Neural cell (in vitro differentiated cells): ENCODE measurements at regions not wholly inside any gene's neighbourhood (a gene's known extent, or its start where the extent isn't known, plus 50 kb on each side); places are given as distances from the start of the nearest gene placed in this dataset.

Source experiments
- H2AFZ ChIP-seq: fragments of 200-600, 300-800 bp; sonication (generic), shearing (Covaris generic); 2 replicates; pipeline ENCODE4 v1.6.0; 2014; ENCODE audit warnings: low read depth, mild to moderate bottlenecking, antibody characterized with exemption, low read length, moderate library complexity
- H3F3A ChIP-seq: fragments of 200-600 bp; shearing (Covaris generic); 2 replicates; pipeline ENCODE4 v1.6.1; 2016; ENCODE audit warnings: mild to moderate bottlenecking, moderate library complexity, mixed read lengths, antibody characterized with exemption, low read length; ENCODE audit not compliant: insufficient read depth, poor library complexity, severe bottlenecking
- H3K27ac ChIP-seq: fragments of 200-600, 300-800 bp; sonication (generic), shearing (Covaris generic); 2 replicates; pipeline ENCODE4 v1.5.1; 2014; ENCODE audit warnings: mild to moderate bottlenecking, low read length, moderate library complexity
- H3K27me3 ChIP-seq: fragments of 300-800, 200-600 bp; sonication (generic), shearing (Covaris generic); 2 replicates; pipeline ENCODE4 v1.6.0; 2014; ENCODE audit warnings: mild to moderate bottlenecking, low read depth, low read length, moderate library complexity; ENCODE audit not compliant: insufficient read depth
- H3K36me3 ChIP-seq: fragments of 300-800, 200-600 bp; sonication (generic), shearing (Covaris generic); 2 replicates; pipeline ENCODE4 v1.5.1; 2014; ENCODE audit warnings: mild to moderate bottlenecking, antibody characterized with exemption, low read length, moderate library complexity; ENCODE audit not compliant: insufficient read depth
- H3K4me2 ChIP-seq: fragments of 300-800, 200-600 bp; sonication (generic), shearing (Covaris generic); 2 replicates; pipeline ENCODE4 v1.6.0; 2014; ENCODE audit warnings: mild to moderate bottlenecking, low read length
- H3K4me3 ChIP-seq: fragments of 300-800, 200-600 bp; sonication (generic), shearing (Covaris generic); 2 replicates; pipeline ENCODE4 v1.5.1; 2014; ENCODE audit warnings: mild to moderate bottlenecking, low read length, moderate library complexity
- H3K79me2 ChIP-seq: fragments of 200-600 bp; shearing (Covaris generic); replicated peaks from 2 replicates; pipeline ENCODE4 v1.6.0; 2014; ENCODE audit warnings: mild to moderate bottlenecking, low read length, moderate library complexity; ENCODE audit not compliant: insufficient read depth
- H3K9ac ChIP-seq: fragments of 300-800, 200-600 bp; sonication (generic), shearing (Covaris generic); 2 replicates; pipeline ENCODE4 v1.6.1; 2016; ENCODE audit warnings: mild to moderate bottlenecking, low read length, mixed read lengths
- H3K9me2 ChIP-seq: fragments of 200-600 bp; shearing (Covaris generic); 2 replicates; pipeline ENCODE4 v1.6.1; 2016; ENCODE audit warnings: mild to moderate bottlenecking, low read length, mixed read lengths; ENCODE audit not compliant: insufficient read depth
- H3K9me3 ChIP-seq: fragments of 200-600, 300-800 bp; sonication (generic), shearing (Covaris generic); 2 replicates; pipeline ENCODE4 v1.6.1; 2016; ENCODE audit warnings: mild to moderate bottlenecking, mixed run types, low read length, moderate library complexity, mixed read lengths
- H4K20me1 ChIP-seq: fragments of 200-600 bp; shearing (Covaris generic); 2 replicates; pipeline ENCODE4 v1.6.1; 2016; ENCODE audit warnings: mild to moderate bottlenecking, mixed run types; ENCODE audit not compliant: insufficient read depth
- CTCF ChIP-seq: fragments of 450-650 bp; IDR thresholded peaks from 2 replicates; pipeline ENCODE4 v1.5.1; 2014; ENCODE audit warnings: antibody characterized with exemption, mild to moderate bottlenecking, moderate library complexity; ENCODE audit not compliant: poor library complexity, severe bottlenecking
- EP300 ChIP-seq: fragments of 450-650 bp; conservative IDR thresholded peaks from 2 replicates; pipeline ENCODE4 v1.6.1; 2014; ENCODE audit warnings: antibody characterized with exemption, mild to moderate bottlenecking, moderate library complexity; ENCODE audit not compliant: poor library complexity, severe bottlenecking
- EZH2 ChIP-seq: fragments of 200-600, 300-800 bp; shearing (Covaris generic), sonication (generic); IDR thresholded peaks from 2 replicates; pipeline ENCODE4 v1.6.1; 2014; ENCODE audit warnings: antibody characterized with exemption, low read length, borderline replicate concordance, mild to moderate bottlenecking; ENCODE audit not compliant: insufficient read depth, poor library complexity, severe bottlenecking
- MXI1 ChIP-seq: fragments of 450-650 bp; conservative IDR thresholded peaks from 2 replicates; pipeline ENCODE4 v1.6.1; 2014; ENCODE audit warnings: antibody characterized with exemption, mild to moderate bottlenecking; ENCODE audit not compliant: poor library complexity, severe bottlenecking
- POLR2AphosphoS5 ChIP-seq: IDR thresholded peaks from 2 replicates; pipeline ENCODE4 v1.6.1; 2012
- RAD21 ChIP-seq: fragments of 450-650 bp; conservative IDR thresholded peaks from 2 replicates; pipeline ENCODE4 v1.6.1; 2014; ENCODE audit warnings: antibody characterized with exemption, mild to moderate bottlenecking, moderate library complexity
- REST ChIP-seq: IDR thresholded peaks from 2 replicates; pipeline ENCODE4 v1.6.1; 2012; ENCODE audit warnings: borderline replicate concordance
- SMC3 ChIP-seq: fragments of 450-650 bp; conservative IDR thresholded peaks from 2 replicates; pipeline ENCODE4 v1.6.1; 2014; ENCODE audit warnings: antibody characterized with exemption, mild to moderate bottlenecking, moderate library complexity; ENCODE audit not compliant: poor library complexity
- TAF1 ChIP-seq: IDR thresholded peaks from 2 replicates; pipeline ENCODE4 v1.6.1; 2012; ENCODE audit warnings: low read depth

GRCh38 chrX:69016293-69016941 is 148.8 kb downstream of the PJA1 start:
- H3K9me2 ChIP-seq, result no peaks in the 10 kb centered on the region
- no peak overlapping the region for H3K27ac ChIP-seq
- no peaks in the 10 kb centered on the region for H4K20me1 ChIP-seq
- H3K4me3 ChIP-seq, result no peak overlapping the region
- H3K4me2 ChIP-seq, result no peak overlapping the region
- TF ChIP-seq MXI1 (no peak), EP300 (no peak), SMC3 (no peak), CTCF (no peak), POLR2AphosphoS5 (no peak), EZH2 (no peak), REST (no peak), RAD21 (no peak), TAF1 (no peak)
- no peaks in the 10 kb centered on the region for H3F3A ChIP-seq
- H3K27me3 ChIP-seq, result no peaks in the 10 kb centered on the region
- no peak overlapping the region for H3K9ac ChIP-seq
- no peaks in the 10 kb centered on the region for H3K36me3 ChIP-seq
- no peaks in the 10 kb centered on the region for H3K79me2 ChIP-seq
- H2AFZ ChIP-seq, result no peak overlapping the region
- no peaks in the 10 kb centered on the region for H3K9me3 ChIP-seq

GRCh38 chrX:69015564-69016292 is 149.5 kb downstream of the PJA1 start:
- Histone ChIP-seq H3K27ac (no peak overlapping the region), H3K9ac (no peak overlapping the region), H4K20me1 (no peaks in the 10 kb centered on the region), H3K4me2 (no peak overlapping the region), H3K9me2 (no peaks in the 10 kb centered on the region), H3F3A (no peaks in the 10 kb centered on the region), H3K79me2 (no peaks in the 10 kb centered on the region), H3K36me3 (no peaks in the 10 kb centered on the region), H3K4me3 (no peak overlapping the region), H2AFZ (no peak overlapping the region), H3K27me3 (no peaks in the 10 kb centered on the region), H3K9me3 (no peaks in the 10 kb centered on the region)
- TF ChIP-seq CTCF, result no peak
- TF ChIP-seq TAF1, result no peak
- TF ChIP-seq EP300, result no peak
- TF ChIP-seq RAD21, result no peak
- TF ChIP-seq REST, result no peak
- no peak for TF ChIP-seq EZH2
- TF ChIP-seq MXI1, result no peak
- TF ChIP-seq POLR2AphosphoS5, result no peak
- TF ChIP-seq SMC3, result no peak
